ENCODE measurements at regions not wholly inside any gene's neighbourhood (a gene's known extent, or its start where the extent isn't known, plus 50 kb on each side); places are given as distances from the start of the nearest gene placed in this dataset.

GRCh38 chr12:91973813-91974212, 171.8 kb downstream of the BTG1 start:
- no peaks in the 10 kb centered on the region for H3K27me3 ChIP-seq (ENCODE audit: control insufficient read depth, insufficient read depth, low read length)
- CTCF ChIA-PET: no interaction called here
- no peaks in the 10 kb centered on the region for H3K9me3 ChIP-seq (ENCODE audit: control insufficient read depth, insufficient read depth, low read depth, low read length)
- POLR2A ChIA-PET: no interaction called here
- TF ChIP-seq TCF7L2 (IDR thresholded peaks at IDR 0.05; ENCODE audit: low read depth, low read length) (no peak), CTCF (IDR thresholded peaks at IDR 0.05) (no peak), SIN3A (IDR thresholded peaks at IDR 0.05; ENCODE audit: borderline replicate concordance, insufficient read depth, low read depth, low read length) (no peak), POLR2AphosphoS5 (IDR thresholded peaks at IDR 0.05; ENCODE audit: low read depth, low read length) (no peak)
- TF ChIP-seq, protein P1, sequence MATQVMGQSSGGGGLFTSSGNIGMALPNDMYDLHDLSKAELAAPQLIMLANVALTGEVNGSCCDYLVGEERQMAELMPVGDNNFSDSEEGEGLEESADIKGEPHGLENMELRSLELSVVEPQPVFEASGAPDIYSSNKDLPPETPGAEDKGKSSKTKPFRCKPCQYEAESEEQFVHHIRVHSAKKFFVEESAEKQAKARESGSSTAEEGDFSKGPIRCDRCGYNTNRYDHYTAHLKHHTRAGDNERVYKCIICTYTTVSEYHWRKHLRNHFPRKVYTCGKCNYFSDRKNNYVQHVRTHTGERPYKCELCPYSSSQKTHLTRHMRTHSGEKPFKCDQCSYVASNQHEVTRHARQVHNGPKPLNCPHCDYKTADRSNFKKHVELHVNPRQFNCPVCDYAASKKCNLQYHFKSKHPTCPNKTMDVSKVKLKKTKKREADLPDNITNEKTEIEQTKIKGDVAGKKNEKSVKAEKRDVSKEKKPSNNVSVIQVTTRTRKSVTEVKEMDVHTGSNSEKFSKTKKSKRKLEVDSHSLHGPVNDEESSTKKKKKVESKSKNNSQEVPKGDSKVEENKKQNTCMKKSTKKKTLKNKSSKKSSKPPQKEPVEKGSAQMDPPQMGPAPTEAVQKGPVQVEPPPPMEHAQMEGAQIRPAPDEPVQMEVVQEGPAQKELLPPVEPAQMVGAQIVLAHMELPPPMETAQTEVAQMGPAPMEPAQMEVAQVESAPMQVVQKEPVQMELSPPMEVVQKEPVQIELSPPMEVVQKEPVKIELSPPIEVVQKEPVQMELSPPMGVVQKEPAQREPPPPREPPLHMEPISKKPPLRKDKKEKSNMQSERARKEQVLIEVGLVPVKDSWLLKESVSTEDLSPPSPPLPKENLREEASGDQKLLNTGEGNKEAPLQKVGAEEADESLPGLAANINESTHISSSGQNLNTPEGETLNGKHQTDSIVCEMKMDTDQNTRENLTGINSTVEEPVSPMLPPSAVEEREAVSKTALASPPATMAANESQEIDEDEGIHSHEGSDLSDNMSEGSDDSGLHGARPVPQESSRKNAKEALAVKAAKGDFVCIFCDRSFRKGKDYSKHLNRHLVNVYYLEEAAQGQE (IDR thresholded peaks at IDR 0.05; ENCODE audit: insufficient read depth in 1 of 2, low read depth in 2 of 2, low read length in 1 of 2): no peak
- H3K4me3 ChIP-seq (ENCODE audit: low read depth in 2 of 2, low read length in 2 of 2): no peak overlapping the region
- H3K36me3 ChIP-seq (ENCODE audit: control insufficient read depth, insufficient read depth, low read length): no peaks in the 10 kb centered on the region
- no peaks in the 10 kb centered on the region for H3K4me1 ChIP-seq (ENCODE audit: control insufficient read depth, insufficient read depth, low read length)
- BruUV-seq (replicated peaks): no TSS peak
- ATAC-seq (no peak), DNase-seq (ENCODE audit: low read depth, low spot score) (no peak)
- intact Hi-C loops (cut with micrococcal nuclease; ENCODE audit: unreplicated experiment): no loop called here
- no peak overlapping the region for H3K27ac ChIP-seq (ENCODE audit: low read length)
- in situ Hi-C loops (cut with HindIII; ENCODE audit: low pct_unique_long_range_greater_than_20kb, low sequenced_read_pairs): no loop called here

- no TSS peak for BruUV-seq (replicated peaks)
- CTCF ChIA-PET: no interaction called here
- no peaks in the 10 kb centered on the region for H3K36me3 ChIP-seq (ENCODE audit: control insufficient read depth, insufficient read depth, low read length)
- ATAC-seq (no peak), DNase-seq (ENCODE audit: low read depth, low spot score) (no peak)
- POLR2A ChIA-PET: no interaction called here
- in situ Hi-C loops (cut with HindIII; ENCODE audit: low pct_unique_long_range_greater_than_20kb, low sequenced_read_pairs): no loop called here
- intact Hi-C loops (cut with micrococcal nuclease; ENCODE audit: unreplicated experiment): no loop called here
- H3K4me1 ChIP-seq (ENCODE audit: control insufficient read depth, insufficient read depth, low read length): no peaks in the 10 kb centered on the region
- H3K4me3 ChIP-seq (ENCODE audit: low read depth in 2 of 2, low read length in 2 of 2): no peak overlapping the region
- H3K27ac ChIP-seq (ENCODE audit: low read length): no peak overlapping the region
- H3K9me3 ChIP-seq (ENCODE audit: control insufficient read depth, insufficient read depth, low read depth, low read length): no peaks in the 10 kb centered on the region
- no peaks in the 10 kb centered on the region for H3K27me3 ChIP-seq (ENCODE audit: control insufficient read depth, insufficient read depth, low read length)
- TF ChIP-seq, protein P1 (IDR thresholded peaks at IDR 0.05; ENCODE audit: insufficient read depth in 1 of 2, low read depth in 2 of 2, low read length in 1 of 2): no peak
- TF ChIP-seq SIN3A (IDR thresholded peaks at IDR 0.05; ENCODE audit: borderline replicate concordance, insufficient read depth, low read depth, low read length): no peak
Measured at GRCh38 chr12:91972896-91973295, 172.8 kb downstream of the BTG1 start.
